Immature natural killer cell (primary cell): ENCODE measurements at regions not wholly inside any gene's neighbourhood (a gene's known extent, or its start where the extent isn't known, plus 50 kb on each side); places are given as distances from the start of the nearest gene placed in this dataset.

Source experiments
- DNase-seq, 3 donors: peaks; one replicate each; pipeline ENCODE4 v3.0.0; 2022; ENCODE audit warnings: mixed read lengths in 1 of 3
- H3K27ac Mint-ChIP-seq, 6 donors: one replicate each; pipeline ENCODE4 v1.8.0; 2020; ENCODE audit warnings: mixed read lengths in 6 of 6, mild to moderate bottlenecking in 5 of 6, inconsistent platforms in 4 of 6, moderate library complexity in 3 of 6
- H3K27me3 Mint-ChIP-seq, 3 donors: one replicate each; pipeline ENCODE4 v1.8.0; 2020 to 2021; ENCODE audit warnings: low read depth in 3 of 3, mild to moderate bottlenecking in 3 of 3, mixed read lengths in 3 of 3, moderate library complexity in 3 of 3, inconsistent platforms in 1 of 3
- H3K36me3 Mint-ChIP-seq, 3 donors: one replicate each; pipeline ENCODE4 v1.8.0; 2020; ENCODE audit warnings: mixed read lengths in 3 of 3, inconsistent platforms in 2 of 3, mild to moderate bottlenecking in 2 of 3
- H3K4me1 Mint-ChIP-seq, 2 donors: one replicate each; pipeline ENCODE4 v1.8.0; 2020; ENCODE audit warnings: inconsistent platforms in 2 of 2, mild to moderate bottlenecking in 2 of 2, mixed read lengths in 2 of 2, moderate library complexity in 1 of 2
- H3K4me3 Mint-ChIP-seq, 5 donors: one replicate each; pipeline ENCODE4 v1.8.0; 2020; ENCODE audit warnings: mild to moderate bottlenecking in 5 of 5, mixed read lengths in 5 of 5, inconsistent platforms in 3 of 5, moderate library complexity in 3 of 5
- H3K9me3 Mint-ChIP-seq, 6 donors: one replicate each; pipeline ENCODE4 v1.8.0; 2020; ENCODE audit warnings: mild to moderate bottlenecking in 6 of 6, mixed read lengths in 6 of 6, inconsistent platforms in 4 of 6, moderate library complexity in 3 of 6

GRCh38 chr12:113688313-113688712 lies 216.6 kb upstream of the LHX5 start:
- Mint-ChIP-seq H3K27ac (no peak overlapping the region), H3K4me3 (no peak overlapping the region), H3K4me1 (no peaks in the 10 kb centered on the region), H3K27me3 (peaks cover 3 to 7% (median 6%) of the 10 kb centered on the region in 3 donors), H3K36me3 (no peaks in the 10 kb centered on the region), H3K9me3 (peaks cover 0 to 1% (median 0%) of the 10 kb centered on the region in 6 donors)
- no peak for DNase-seq

GRCh38 chr12:113684908-113685782 lies 213.5 kb upstream of the LHX5 start:
- no peaks in the 10 kb centered on the region for H3K36me3 Mint-ChIP-seq
- no peak overlapping the region for H3K27ac Mint-ChIP-seq
- H3K27me3 Mint-ChIP-seq: peaks cover 6 to 10% (median 7%) of the 10 kb centered on the region in 3 donors
- no peaks in the 10 kb centered on the region for H3K9me3 Mint-ChIP-seq
- H3K4me3 Mint-ChIP-seq: no peak overlapping the region
- no peak for DNase-seq
- H3K4me1 Mint-ChIP-seq: no peaks in the 10 kb centered on the region

GRCh38 chr12:113684053-113684907 lies 212.6 kb upstream of the LHX5 start:
- Mint-ChIP-seq H3K4me3 (no peak overlapping the region), H3K9me3 (no peaks in the 10 kb centered on the region), H3K36me3 (no peaks in the 10 kb centered on the region), H3K27me3 (peaks cover 6 to 10% (median 7%) of the 10 kb centered on the region in 3 donors), H3K4me1 (no peaks in the 10 kb centered on the region), H3K27ac (no peak overlapping the region)
- DNase-seq: no peak

GRCh38 chr12:113683574-113683973 lies 211.9 kb upstream of the LHX5 start:
- Mint-ChIP-seq H3K36me3 (no peaks in the 10 kb centered on the region), H3K27ac (no peak overlapping the region), H3K4me1 (no peaks in the 10 kb centered on the region), H3K9me3 (no peaks in the 10 kb centered on the region), H3K4me3 (no peak overlapping the region), H3K27me3 (peaks cover 5 to 9% (median 5%) of the 10 kb centered on the region in 3 donors)
- DNase-seq: no peak

- no peak overlapping the region for H3K4me3 Mint-ChIP-seq
- H3K36me3 Mint-ChIP-seq: no peaks in the 10 kb centered on the region
- H3K9me3 Mint-ChIP-seq: peaks cover 0 to 2% (median 0%) of the 10 kb centered on the region in 6 donors
- no peaks in the 10 kb centered on the region for H3K4me1 Mint-ChIP-seq
- no peak for DNase-seq
- peaks cover 3 to 11% (median 6%) of the 10 kb centered on the region in 3 donors for H3K27me3 Mint-ChIP-seq
- H3K27ac Mint-ChIP-seq: no peak overlapping the region
These were observed 209.2 kb upstream of the LHX5 start for GRCh38 chr12:113680868-113681267.

- H3K4me1 Mint-ChIP-seq: no peaks in the 10 kb centered on the region
- no peaks in the 10 kb centered on the region for H3K36me3 Mint-ChIP-seq
- no peak overlapping the region for H3K4me3 Mint-ChIP-seq
- peaks cover 0 to 2% (median 0%) of the 10 kb centered on the region in 6 donors for H3K9me3 Mint-ChIP-seq
- H3K27ac Mint-ChIP-seq: no peak overlapping the region
- H3K27me3 Mint-ChIP-seq: peaks cover 2 to 17% (median 4%) of the 10 kb centered on the region in 3 donors
- no peak for DNase-seq
These were observed 206.8 kb upstream of the LHX5 start for GRCh38 chr12:113678223-113679119.

GRCh38 chr12:113676547-113676946 lies 204.9 kb upstream of the LHX5 start:
- Mint-ChIP-seq H3K27ac (no peak overlapping the region), H3K27me3 (peaks cover 2 to 19% (median 4%) of the 10 kb centered on the region in 3 donors), H3K4me1 (no peaks in the 10 kb centered on the region), H3K4me3 (no peak overlapping the region), H3K36me3 (no peaks in the 10 kb centered on the region), H3K9me3 (peaks cover 0 to 2% (median 0%) of the 10 kb centered on the region in 6 donors)
- no peak for DNase-seq

GRCh38 chr12:113676117-113676516 lies 204.4 kb upstream of the LHX5 start:
- no peak overlapping the region for H3K4me3 Mint-ChIP-seq
- peaks cover 2 to 20% (median 4%) of the 10 kb centered on the region in 3 donors for H3K27me3 Mint-ChIP-seq
- H3K36me3 Mint-ChIP-seq: no peaks in the 10 kb centered on the region
- no peak overlapping the region for H3K27ac Mint-ChIP-seq
- peaks cover 0 to 2% (median 0%) of the 10 kb centered on the region in 6 donors for H3K9me3 Mint-ChIP-seq
- no peaks in the 10 kb centered on the region for H3K4me1 Mint-ChIP-seq
- DNase-seq: no peak

GRCh38 chr12:113674996-113675395 lies 203.3 kb upstream of the LHX5 start:
- Mint-ChIP-seq H3K27ac (no peak overlapping the region), H3K4me1 (no peaks in the 10 kb centered on the region), H3K4me3 (no peak overlapping the region), H3K9me3 (peaks cover 0 to 2% (median 0%) of the 10 kb centered on the region in 6 donors), H3K27me3 (peaks cover 2 to 22% (median 4%) of the 10 kb centered on the region in 3 donors), H3K36me3 (no peaks in the 10 kb centered on the region)
- no peak for DNase-seq

GRCh38 chr12:113674302-113674701 lies 202.6 kb upstream of the LHX5 start:
- H3K9me3 Mint-ChIP-seq: peaks cover 0 to 2% (median 0%) of the 10 kb centered on the region in 6 donors
- H3K4me1 Mint-ChIP-seq: no peaks in the 10 kb centered on the region
- H3K4me3 Mint-ChIP-seq: no peak overlapping the region
- H3K36me3 Mint-ChIP-seq: no peaks in the 10 kb centered on the region
- peaks cover 2 to 24% (median 4%) of the 10 kb centered on the region in 3 donors for H3K27me3 Mint-ChIP-seq
- H3K27ac Mint-ChIP-seq: no peak overlapping the region
- no peak for DNase-seq

- no peaks in the 10 kb centered on the region for H3K36me3 Mint-ChIP-seq
- peaks cover 0 to 2% (median 0%) of the 10 kb centered on the region in 6 donors for H3K9me3 Mint-ChIP-seq
- H3K4me3 Mint-ChIP-seq: no peak overlapping the region
- no peak overlapping the region for H3K27ac Mint-ChIP-seq
- H3K4me1 Mint-ChIP-seq: no peaks in the 10 kb centered on the region
- DNase-seq: no peak
- H3K27me3 Mint-ChIP-seq: peaks cover 2 to 24% (median 4%) of the 10 kb centered on the region in 3 donors
These were observed 202.0 kb upstream of the LHX5 start for GRCh38 chr12:113673458-113674238.

GRCh38 chr12:113670742-113671141 lies 199.1 kb upstream of the LHX5 start:
- peaks cover 0 to 18% (median 2%) of the 10 kb centered on the region in 3 donors for H3K27me3 Mint-ChIP-seq
- no peak for DNase-seq
- no peaks in the 10 kb centered on the region for H3K36me3 Mint-ChIP-seq
- H3K4me3 Mint-ChIP-seq: no peak overlapping the region
- H3K27ac Mint-ChIP-seq: no peak overlapping the region
- H3K9me3 Mint-ChIP-seq: no peaks in the 10 kb centered on the region
- H3K4me1 Mint-ChIP-seq: no peaks in the 10 kb centered on the region
